Liver (tissue), 8 donors: ENCODE measurements at regions not wholly inside any gene's neighbourhood (a gene's known extent, or its start where the extent isn't known, plus 50 kb on each side); places are given as distances from the start of the nearest gene placed in this dataset.

Experiments used
- DNase-seq: peaks from one replicate; pipeline ENCODE4 v3.0.0-alpha.2; 2017; ENCODE audit warnings: low spot score
- H3K27ac ChIP-seq, 2 donors: one replicate each; pipeline ENCODE4 v1.7.0; 2013; ENCODE audit warnings: inconsistent platforms in 2 of 2, low read length in 2 of 2, control low read depth in 1 of 2, low read depth in 1 of 2, mild to moderate bottlenecking in 1 of 2
- H3K27me3 ChIP-seq, 4 donors: one replicate each; pipeline versions ENCODE4 v1.6.1 to v1.7.0; 2013; ENCODE audit warnings: low read length in 3 of 4, inconsistent platforms in 1 of 4, mild to moderate bottlenecking in 1 of 4, moderate library complexity in 1 of 4; ENCODE audit not compliant: control insufficient read depth in 4 of 4, insufficient read depth in 4 of 4
- H3K36me3 ChIP-seq, 4 donors: one replicate each; pipeline versions ENCODE4 v1.6.1 to v1.7.0; 2013; ENCODE audit warnings: low read length in 3 of 4, mild to moderate bottlenecking in 3 of 4, low read depth in 1 of 4, moderate library complexity in 1 of 4; ENCODE audit not compliant: control insufficient read depth in 4 of 4, insufficient read depth in 3 of 4
- H3K4me1 ChIP-seq, 4 donors: one replicate each; pipeline versions ENCODE4 v1.6.1 to v1.7.0; 2013; ENCODE audit warnings: low read length in 3 of 4, mild to moderate bottlenecking in 3 of 4, moderate library complexity in 1 of 4; ENCODE audit not compliant: control insufficient read depth in 4 of 4, insufficient read depth in 4 of 4
- H3K4me3 ChIP-seq, 3 donors: one replicate each; pipeline versions ENCODE4 v1.6.1 to v1.7.0; 2013; ENCODE audit warnings: low read length in 3 of 3, control low read depth in 1 of 3, low read depth in 1 of 3, mild to moderate bottlenecking in 1 of 3
- H3K9ac ChIP-seq, 2 donors: one replicate each; pipeline ENCODE4 v1.7.0; 2013; ENCODE audit warnings: low read length in 2 of 2, mild to moderate bottlenecking in 2 of 2, moderate library complexity in 2 of 2, control low read depth in 1 of 2, low read depth in 1 of 2
- H3K9me3 ChIP-seq, 4 donors: one replicate each; pipeline versions ENCODE4 v1.6.1 to v1.7.0; 2013; ENCODE audit warnings: low read length in 3 of 4; ENCODE audit not compliant: control insufficient read depth in 4 of 4
- CTCF ChIP-seq: fragments of 150-350 bp; IDR thresholded peaks from 2 replicates; pipeline ENCODE4 v1.5.1; 2017; ENCODE audit warnings: improper control_type of control experiment, low read depth, low read length; ENCODE audit not compliant: missing input control
- EGR1 ChIP-seq, 2 donors: IDR thresholded peaks; 2 replicates each; pipeline ENCODE4 v1.6.1; 2016 to 2018; ENCODE audit warnings: antibody characterized with exemption in 2 of 2, low read depth in 2 of 2
- FOXA1 ChIP-seq: IDR thresholded peaks from 2 replicates; pipeline ENCODE4 v1.6.1; 2016; ENCODE audit warnings: antibody characterized with exemption
- GABPA ChIP-seq, 2 donors: IDR thresholded peaks in 1 of 2; conservative IDR thresholded peaks in 1 of 2; 2 replicates each; pipeline ENCODE4 v1.6.1; 2016; ENCODE audit warnings: antibody characterized with exemption in 2 of 2, mild to moderate bottlenecking in 1 of 2, moderate library complexity in 1 of 2
- HNF4A ChIP-seq, 2 donors: conservative IDR thresholded peaks; 2 replicates each; pipeline ENCODE4 v1.6.1; 2016; ENCODE audit warnings: antibody characterized with exemption in 2 of 2, mild to moderate bottlenecking in 2 of 2
- HNF4G ChIP-seq: IDR thresholded peaks from 2 replicates; pipeline ENCODE4 v1.6.1; 2016; ENCODE audit warnings: antibody characterized with exemption
- NR2F2 ChIP-seq: IDR thresholded peaks from 2 replicates; pipeline ENCODE4 v1.6.1; 2016; ENCODE audit warnings: antibody characterized with exemption
- RAD21 ChIP-seq, 2 donors: IDR thresholded peaks; 2 replicates each; pipeline ENCODE4 v1.6.1; 2016; ENCODE audit warnings: antibody characterized with exemption in 2 of 2, mild to moderate bottlenecking in 2 of 2
- REST ChIP-seq: IDR thresholded peaks from 2 replicates; pipeline ENCODE4 v1.6.1; 2016; ENCODE audit warnings: antibody characterized with exemption, mild to moderate bottlenecking
- RXRA ChIP-seq, 2 donors: IDR thresholded peaks; 2 replicates each; pipeline ENCODE4 v1.6.1; 2017 to 2018; ENCODE audit warnings: antibody characterized with exemption in 2 of 2, mild to moderate bottlenecking in 1 of 2
- SP1 ChIP-seq: IDR thresholded peaks from 2 replicates; pipeline ENCODE4 v1.6.1; 2018; ENCODE audit warnings: antibody characterized with exemption, mild to moderate bottlenecking
- YY1 ChIP-seq: IDR thresholded peaks from 2 replicates; pipeline ENCODE4 v1.6.1; 2016; ENCODE audit warnings: antibody characterized with exemption, mild to moderate bottlenecking
- ZBTB33 ChIP-seq: IDR thresholded peaks from 2 replicates; pipeline ENCODE4 v1.6.1; 2016; ENCODE audit warnings: antibody characterized with exemption
- WGBS: extraction: QIAGEN DNeasy Blood & Tissue Kit; methylation state at CpG from one replicate; pipeline ENCODE4 v1.1.7; 2013; 5-methylcytosine and 5-hydroxymethylcytosine counted together
- donor health status: healthy.
- donor health status: healthy.
- donor health status: healthy.
- donor health status: healthy.
- donor health status: healthy.

GRCh38 chr2:75792996-75793395 lies 82.3 kb upstream of the GCFC2 start (continued):
- TF ChIP-seq NR2F2 (no peak), RAD21 (IDR thresholded peaks at IDR 0.05) (no peak), HNF4G (no peak)

GRCh38 chr2:75792146-75792545 lies 81.4 kb upstream of the GCFC2 start:
- Histone ChIP-seq H3K9ac (no peak overlapping the region), H3K27me3 (no peaks in the 10 kb centered on the region), H3K4me1 (peaks cover 0 to 5% (median 2%) of the 10 kb centered on the region in 4 donors), H3K9me3 (no peaks in the 10 kb centered on the region), H3K27ac (no peak overlapping the region), H3K36me3 (no peaks in the 10 kb centered on the region), H3K4me3 (no peak overlapping the region)
- 89% methylated on average over 4 of the region's 4 CpGs for WGBS
- no peak for TF ChIP-seq FOXA1
- no peak for TF ChIP-seq SP1
- no peak for TF ChIP-seq CTCF
- no peak for TF ChIP-seq NR2F2
- TF ChIP-seq HNF4A (conservative IDR thresholded peaks at IDR 0.05): no peak
- DNase-seq: no peak

- WGBS: 95% methylated on average over 1 of the region's 1 CpG
- H3K4me3 ChIP-seq: no peak overlapping the region
- no peaks in the 10 kb centered on the region for H3K27me3 ChIP-seq
- TF ChIP-seq YY1: no peak
- no peak for TF ChIP-seq GABPA (IDR thresholded peaks at IDR 0.05 in 1 of 2, conservative IDR thresholded peaks at IDR 0.05 in 1 of 2)
- TF ChIP-seq FOXA1: no peak
- no peak for TF ChIP-seq ZBTB33
- no peak for TF ChIP-seq RAD21 (IDR thresholded peaks at IDR 0.05)
- TF ChIP-seq CTCF: no peak
- no peak for TF ChIP-seq REST
- no peak for TF ChIP-seq EGR1 (IDR thresholded peaks at IDR 0.05; ENCODE audit: low read depth in 2 of 2)
- no peak for TF ChIP-seq RXRA (IDR thresholded peaks at IDR 0.05)
- no peak for DNase-seq
- no peak overlapping the region for H3K27ac ChIP-seq
- H3K4me1 ChIP-seq: peaks cover 0 to 5% (median 2%) of the 10 kb centered on the region in 4 donors
- no peaks in the 10 kb centered on the region for H3K36me3 ChIP-seq
- H3K9me3 ChIP-seq: no peaks in the 10 kb centered on the region
- no peak overlapping the region for H3K9ac ChIP-seq
Measured at GRCh38 chr2:75790814-75791467, 80.2 kb upstream of the GCFC2 start.
